ENCODE measurements at regions not wholly inside any gene's neighbourhood (a gene's known extent, or its start where the extent isn't known, plus 50 kb on each side); places are given as distances from the start of the nearest gene placed in this dataset.
"Not testable (repeated sequence)": the region's sequence is repeated elsewhere in the genome, so short reads cannot be mapped to it uniquely, and the experiment has no call there.

DNA sequence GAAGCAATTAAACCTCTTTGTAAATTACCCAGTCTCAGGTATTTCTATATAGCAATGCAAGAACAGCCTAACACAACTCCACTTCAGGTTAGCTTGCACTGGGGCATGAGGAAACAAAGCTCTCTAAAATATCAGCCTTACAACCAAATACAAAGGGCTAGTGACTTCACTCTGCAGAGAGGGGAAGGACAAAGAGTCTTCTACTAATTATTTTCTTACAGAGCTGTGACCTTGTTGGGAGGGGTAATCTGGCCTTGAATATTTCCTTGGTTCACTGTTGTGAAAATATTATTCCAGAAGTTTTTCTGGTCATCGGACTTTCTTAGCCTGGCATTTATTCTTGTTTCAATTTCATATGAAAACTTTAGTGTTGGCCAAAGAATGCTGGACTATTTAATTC lies 334.4 kb upstream of the CTNNB1 start:
- no peak for DNase-seq

DNA sequence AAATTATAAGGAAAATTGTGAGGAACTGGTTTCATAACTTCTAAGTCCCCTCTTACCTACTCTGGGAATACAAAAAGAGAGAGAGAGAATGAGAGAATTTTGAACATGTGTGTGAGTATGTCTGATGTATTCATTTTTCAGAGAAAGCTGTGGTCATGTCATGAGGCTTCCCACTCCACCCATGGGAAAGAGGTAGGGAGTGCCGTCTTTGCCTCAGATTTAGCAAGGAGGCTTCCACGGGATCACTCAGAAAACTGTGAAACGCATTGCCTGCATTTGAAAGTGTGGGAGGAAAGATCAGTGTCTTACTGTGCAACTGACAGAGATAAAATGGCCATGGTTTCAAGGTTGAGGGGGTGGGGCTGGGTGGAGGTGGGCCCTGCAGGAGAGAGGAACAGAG lies 331.5 kb upstream of the CTNNB1 start:
- DNase-seq: no peak

DNA sequence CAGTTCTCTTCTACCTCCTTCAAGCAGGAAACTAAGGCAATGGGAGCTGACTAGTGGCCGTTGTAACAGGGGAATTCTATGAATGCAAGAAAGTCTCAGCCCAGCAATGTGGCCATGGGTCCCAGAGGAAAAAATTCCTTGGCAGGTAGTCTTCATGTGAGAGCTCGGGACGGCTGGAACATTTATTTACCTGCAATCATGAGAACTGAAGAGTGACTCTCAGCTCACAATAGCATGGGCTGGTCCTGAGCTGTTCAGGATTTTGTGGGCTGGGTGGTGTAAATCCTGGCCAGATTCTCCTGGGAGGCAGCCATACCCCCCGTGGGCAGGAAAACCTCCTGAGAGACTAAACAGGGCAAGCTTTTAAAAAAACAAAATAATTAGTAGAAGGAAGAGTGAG lies 330.3 kb upstream of the CTNNB1 start:
- DNase-seq: no peak

DNA sequence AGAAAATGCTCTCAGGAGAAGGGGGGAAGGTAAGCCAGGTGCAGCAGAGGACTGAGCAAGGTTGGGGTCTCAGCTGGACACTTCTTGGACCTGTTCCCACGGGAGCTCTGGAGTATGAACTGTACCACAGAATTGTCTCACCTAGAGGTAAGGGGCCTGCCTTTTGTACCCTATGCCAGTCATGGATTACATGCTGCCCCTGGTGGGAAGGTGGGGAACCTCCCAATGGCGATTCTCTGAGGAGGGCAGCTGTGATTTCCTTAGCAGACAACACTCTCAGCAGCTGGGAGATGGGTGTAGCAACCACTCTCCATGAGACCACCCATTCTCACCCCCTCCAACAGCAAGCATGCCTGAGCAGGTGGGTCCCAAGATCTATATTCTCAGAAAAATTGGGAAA lies 329.4 kb upstream of the CTNNB1 start:
- DNase-seq: no peak

DNA sequence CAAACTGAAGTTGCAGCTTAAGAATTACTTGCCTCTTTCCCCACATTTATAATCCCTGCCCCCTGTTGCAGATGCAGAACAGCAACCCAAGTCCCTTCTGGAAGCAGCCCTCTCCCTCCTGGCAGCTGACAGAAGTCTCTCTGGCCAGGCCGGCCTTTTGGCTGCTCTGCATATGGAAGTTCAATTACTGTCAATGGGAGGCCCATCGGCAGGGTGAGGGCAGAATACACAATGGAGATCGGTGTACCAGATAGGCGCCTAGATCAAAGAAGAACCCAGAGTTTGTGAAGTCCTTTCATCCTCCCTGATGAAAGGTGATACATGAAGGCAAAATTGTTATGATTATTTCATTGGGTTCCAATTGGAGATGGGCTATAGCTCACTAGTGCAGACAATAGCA lies 327.9 kb upstream of the CTNNB1 start:
- DNase-seq: no peak

DNA sequence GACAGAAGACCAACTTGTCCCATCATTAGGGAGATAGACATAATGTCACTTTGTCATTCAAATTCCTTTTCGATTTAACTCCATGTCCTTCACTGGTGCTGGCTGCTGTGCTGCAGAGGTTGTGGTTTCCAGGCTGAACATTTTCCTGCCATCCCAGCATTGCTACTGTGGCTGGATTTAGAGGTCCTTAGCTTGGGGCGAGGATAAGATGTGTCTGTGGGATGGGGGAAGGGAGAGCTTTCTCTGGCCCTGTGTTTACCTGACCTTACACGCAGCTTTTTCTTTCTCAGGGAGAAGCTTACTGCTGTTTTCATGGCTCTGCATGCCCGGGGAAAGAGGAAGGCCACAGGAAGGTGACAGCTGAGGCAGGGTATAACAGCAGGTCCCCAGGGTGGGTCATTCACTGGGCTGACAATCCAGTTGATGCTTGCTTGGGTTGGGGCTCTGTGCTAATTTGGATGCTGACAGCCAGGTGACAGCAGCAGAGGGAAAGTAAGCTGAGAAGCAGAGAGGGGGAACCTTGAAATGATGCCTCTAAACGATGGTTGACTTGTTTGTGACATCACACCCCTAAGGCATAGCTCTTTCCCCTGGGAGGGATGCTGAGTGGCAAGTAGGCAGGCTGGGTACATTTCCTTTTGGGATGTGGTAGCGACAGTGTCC lies 326.9 kb upstream of the CTNNB1 start:
- DNase-seq: no peak

DNA sequence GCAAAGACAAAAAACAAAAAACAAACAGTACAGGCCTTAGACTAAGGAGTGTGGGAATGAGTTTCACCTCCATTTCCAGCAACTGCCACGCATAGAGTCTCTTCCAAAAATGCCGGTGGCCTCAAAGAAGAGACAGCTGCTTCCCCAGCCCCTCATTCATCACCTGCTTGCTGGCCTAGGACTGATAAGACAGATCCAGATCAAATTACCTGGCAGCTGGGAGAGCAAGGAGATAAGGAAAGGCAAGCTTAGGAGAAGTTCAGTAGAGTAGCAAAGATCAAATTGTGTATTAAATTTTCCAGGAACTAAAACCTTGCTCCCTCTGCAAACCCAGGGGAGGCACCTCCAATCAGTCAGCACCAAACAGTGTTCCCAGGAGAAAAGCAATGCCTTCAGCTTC lies 325.8 kb upstream of the CTNNB1 start:
- DNase-seq: no peak

DNA sequence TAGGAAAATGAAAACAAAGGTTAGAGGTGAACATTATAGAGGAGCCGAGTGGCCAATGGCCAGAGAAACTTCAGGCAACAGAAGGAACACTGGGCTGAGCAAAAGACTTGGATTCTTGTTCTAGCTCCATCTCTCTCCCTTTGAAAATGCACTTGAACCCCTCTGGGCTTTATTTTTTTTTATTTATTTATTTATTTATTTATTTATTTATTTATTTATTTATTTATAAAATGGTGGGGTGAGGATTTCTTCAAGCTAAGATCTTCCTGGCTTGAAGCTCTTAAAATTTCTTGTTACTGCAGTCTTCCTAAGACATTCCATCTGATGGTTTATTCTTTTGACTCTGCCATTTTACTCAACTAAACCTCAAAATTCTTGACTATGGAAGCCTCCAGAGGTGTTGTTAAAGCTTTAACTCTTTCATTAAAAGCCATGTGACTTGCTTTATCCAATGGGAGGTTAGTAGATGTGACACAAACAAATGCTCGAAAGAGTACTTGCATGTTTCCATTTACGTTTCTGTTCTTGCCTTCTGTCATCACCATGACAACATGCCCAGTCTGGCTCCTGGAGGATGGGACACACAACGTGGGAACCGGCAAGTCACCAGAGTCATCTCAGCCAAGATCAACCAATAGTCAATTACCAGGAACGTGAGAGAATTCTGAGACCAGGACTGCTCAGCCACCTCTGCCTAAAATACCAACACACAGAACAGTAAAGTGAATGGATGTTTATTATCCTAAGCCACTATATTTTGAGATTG lies 325.2 kb upstream of the CTNNB1 start:
- no peak for DNase-seq

DNA sequence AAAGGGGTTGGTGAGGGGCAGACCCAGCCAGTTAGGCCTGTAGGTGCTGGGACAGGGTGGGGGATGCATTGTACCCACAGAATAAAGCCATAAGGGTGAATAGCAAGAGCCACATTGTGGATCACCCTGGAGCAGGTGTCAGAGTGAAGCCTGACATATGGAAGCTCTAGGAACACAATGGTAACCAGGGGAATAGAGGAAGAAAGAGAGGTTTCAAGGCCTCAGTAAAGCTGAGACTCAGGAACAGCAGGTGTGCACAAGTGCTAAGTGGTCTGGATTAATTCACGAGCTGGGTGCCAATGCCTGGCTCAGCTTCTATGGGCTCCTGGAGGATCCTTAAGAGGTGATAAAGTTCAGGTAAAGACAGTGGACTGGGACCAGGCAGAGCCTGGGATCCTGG lies 323.7 kb upstream of the CTNNB1 start:
- no peak for DNase-seq

DNA sequence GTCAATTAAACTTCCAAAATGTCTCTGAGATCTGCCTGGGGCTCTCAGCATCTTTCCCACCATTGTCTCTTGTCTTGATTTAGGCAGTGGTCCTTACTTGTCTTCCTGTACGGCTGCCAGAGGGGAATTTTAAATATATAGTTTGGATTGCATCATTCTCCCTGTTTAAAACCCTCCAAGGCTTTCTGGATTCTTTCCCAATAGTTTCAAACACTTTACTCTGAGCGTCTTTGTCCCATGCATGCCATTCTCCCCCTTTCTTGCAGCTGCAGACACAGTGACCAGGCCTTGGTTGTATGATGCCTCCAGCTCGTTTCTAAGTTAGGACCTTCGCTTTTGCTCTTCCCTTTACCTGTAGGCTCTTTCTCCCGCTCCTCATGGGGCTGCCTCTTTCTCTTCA lies 323.3 kb upstream of the CTNNB1 start:
- no peak for DNase-seq

DNA sequence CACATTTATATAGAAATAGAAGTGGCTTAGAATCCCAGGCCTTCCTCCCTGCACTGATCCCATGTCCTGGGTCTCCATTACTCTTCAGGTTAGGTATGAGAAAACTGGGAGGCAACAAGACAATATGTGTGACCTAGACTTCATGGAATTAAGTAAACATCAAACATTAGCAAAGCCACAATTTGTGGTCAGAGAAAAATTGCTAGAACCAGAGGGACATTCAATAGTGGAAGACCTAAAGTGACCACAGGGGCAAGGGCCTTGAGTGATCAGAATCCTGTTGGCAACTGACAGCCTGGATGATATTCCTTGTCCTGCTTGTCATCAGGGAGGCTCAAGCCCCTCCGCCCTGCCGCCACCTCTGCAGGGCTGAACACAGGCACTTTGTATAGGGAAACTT lies 322.8 kb upstream of the CTNNB1 start:
- DNase-seq: no peak

DNA sequence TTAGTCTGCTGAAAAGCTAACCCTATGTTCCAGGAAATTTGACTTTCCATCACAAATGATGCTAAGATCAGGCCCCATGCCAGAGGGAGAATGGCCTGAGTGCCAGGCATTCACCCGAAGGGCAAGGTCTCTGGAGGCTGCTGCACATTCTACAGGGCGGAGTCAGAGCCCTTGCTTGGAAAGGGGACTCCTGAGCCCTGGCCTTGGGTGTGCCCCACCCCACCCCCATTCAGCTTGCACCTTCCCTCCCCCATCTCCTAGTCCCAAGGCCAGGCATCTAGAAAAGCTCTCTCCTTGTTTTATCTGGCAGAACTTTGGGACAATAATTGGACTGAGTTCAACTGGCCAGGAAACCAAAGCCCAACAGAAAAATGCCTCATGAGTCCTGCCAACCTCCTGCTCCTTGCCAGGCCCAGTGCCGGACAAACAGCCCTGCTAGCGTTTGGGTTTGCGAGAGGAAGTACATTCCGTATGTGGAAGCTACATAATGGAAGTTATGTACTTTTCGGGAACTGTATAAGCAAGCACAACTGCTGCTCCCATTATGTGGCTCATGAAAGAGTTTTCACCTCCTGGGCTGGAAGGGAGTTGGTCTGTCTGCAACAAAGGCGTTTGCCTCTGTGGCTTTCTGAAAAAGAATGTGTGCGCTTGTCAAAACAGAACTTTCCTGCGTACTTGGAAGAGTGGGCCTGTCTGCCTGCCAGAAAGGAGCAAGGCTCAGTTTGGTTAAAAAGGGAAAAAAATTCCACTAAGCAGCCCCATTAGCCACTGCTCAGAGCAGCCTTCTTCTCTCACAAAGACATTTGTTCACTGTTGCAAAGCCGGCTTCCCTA lies 321.5 kb upstream of the CTNNB1 start:
- DNase-seq: no peak

DNA sequence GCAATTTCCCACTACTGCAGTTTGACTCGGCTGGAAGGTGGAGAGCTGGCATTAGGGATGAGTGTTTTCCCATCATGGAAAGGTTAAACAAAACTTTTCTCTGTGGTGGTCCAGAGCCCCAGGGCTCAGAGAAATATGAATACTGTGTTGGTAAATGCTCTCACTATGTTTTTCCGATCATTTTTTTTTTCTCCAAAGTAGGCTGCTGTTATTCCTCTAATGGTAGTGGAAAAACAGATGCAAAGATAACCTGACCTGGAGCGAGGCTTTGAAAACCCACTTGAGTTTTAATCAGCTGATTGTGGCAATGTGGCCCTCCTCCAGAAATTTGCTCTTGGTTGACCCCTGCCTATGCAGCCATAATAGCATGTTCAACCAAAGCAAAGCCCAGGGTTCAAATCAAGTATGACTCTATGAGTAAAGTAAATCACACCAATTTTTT lies 320.8 kb upstream of the CTNNB1 start:
- no peak for DNase-seq

DNA sequence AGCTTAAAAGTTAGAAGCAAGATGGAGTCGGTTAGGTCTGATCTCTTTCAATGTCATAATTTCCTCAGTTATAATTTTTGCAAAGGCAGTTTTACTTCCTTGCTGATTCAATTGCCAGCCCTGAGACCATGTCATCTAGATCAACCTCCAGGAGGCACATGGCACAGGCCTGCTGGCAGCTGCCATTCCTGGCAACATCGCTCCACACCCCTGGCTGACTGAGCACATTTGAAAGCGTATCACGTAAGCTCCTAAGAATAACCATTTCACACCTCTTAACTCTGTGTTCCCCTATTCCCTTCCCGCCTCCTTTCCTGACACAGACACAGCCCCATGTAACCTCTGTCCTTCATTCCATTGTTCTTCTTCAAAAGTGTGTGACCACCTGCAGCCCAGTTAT lies 313.9 kb upstream of the CTNNB1 start:
- no peak for DNase-seq

DNA sequence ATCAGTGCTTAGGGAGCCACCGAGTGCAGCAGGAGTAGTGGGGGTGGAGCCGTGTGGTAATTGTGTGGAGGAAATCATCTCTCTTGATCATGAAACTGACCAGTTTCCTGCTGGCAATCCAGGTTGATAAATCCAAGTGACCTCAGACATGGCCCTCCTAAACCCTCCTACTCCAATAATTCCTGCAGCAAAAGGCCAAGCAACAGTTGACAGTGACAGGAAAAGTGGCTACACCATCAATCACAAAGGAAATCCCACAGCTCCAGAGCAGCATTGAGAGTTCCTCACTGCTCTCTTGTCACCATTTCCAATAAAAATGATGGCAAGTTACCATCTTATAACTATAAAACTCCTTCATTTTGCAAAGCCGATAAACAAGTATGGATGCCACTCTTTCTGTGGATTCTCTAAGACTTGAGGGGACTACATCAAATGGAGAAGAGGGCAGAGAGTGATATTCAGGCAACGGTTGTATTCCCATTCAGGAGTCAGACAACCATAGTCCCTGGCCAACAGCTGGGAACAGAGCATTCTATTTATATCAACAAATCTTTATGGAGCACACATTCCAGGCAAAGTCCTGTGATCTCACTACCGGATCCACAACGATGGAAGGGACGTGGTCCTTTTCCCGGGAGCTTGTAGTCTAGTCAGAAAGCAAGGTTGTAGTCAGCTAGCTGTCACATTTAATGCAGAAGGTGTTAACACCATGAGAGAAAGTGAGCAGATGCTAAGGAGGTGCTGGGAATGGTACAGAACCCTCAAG lies 312.5 kb upstream of the CTNNB1 start:
- DNase-seq: no peak

DNA sequence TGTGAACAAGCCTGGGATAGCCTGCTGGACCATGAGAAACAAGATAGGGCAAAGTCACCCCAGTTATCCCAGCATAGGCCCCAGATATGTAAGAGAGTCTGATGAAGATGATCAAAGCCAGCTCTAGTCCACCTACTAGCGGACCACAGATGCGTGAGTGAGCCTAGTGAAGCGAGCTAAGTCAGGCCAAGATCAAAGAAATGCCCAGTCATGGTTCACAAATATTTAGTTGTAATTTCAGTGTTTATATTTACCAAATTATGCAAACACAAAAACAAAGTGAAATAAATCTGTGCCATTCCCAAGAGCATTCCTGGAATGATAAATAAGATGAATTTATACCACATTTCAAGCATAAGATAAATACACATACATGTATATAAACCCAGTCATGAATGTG lies 308.1 kb upstream of the CTNNB1 start:
- DNase-seq: no peak

DNA sequence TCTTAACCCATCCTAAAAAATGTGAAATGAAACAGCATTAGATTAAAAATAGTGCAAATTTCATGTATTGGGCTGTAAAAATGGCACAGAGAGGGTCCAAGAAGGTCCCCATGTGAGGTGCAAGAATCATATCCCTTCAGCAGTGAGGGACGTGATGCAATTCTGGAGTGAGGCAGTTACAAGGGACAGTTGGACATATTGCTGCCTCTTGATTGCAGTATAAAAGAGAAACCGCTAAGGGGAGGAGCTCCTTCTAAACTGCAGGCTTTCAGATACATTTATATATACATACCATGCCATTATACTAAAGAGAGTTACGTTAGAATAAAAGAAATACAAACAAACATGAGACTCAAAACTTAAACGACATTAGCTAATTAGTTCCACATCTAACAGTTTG lies 304.2 kb upstream of the CTNNB1 start:
- DNase-seq: no peak

DNA sequence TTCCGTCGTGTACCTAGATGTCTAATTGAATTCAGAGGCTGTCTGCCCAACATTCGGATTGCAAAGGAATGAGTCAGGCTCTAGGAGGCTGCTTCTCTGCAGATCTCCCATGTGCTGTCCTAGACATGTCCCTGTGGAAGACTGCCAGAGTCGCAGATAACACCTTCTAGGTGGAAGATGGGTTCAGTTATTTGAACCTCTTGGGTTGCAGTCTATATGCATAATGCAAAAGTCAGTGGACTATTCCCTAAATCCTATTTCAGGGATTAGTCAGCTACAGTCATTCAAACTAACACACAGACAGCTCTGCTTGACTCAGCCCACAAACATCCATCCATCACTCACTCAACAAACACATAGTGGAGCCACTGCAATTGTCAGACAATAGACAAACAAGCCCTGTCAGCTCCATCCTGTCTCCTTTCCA lies 300.0 kb upstream of the CTNNB1 start:
- no peak for DNase-seq

DNA sequence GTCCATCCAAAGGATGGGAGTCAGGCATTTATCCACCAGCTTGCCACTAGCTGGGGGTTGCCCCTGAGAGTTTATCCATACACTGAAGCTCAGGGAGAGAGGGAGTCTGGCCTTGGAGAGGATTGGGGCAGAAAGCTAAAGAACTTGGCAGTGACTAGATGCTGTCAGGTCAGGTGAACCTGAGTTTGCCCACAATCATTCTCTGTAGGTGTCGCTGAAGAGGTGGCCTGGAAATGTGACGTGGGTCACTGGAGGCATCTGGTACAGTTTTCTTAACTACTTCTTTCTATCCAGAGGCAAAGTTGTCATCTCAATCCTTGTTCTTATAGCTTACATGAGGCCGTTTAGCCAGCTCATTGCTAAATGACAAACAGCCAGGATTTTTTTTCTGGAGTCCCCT lies 298.0 kb upstream of the CTNNB1 start:
- no peak for DNase-seq

DNA sequence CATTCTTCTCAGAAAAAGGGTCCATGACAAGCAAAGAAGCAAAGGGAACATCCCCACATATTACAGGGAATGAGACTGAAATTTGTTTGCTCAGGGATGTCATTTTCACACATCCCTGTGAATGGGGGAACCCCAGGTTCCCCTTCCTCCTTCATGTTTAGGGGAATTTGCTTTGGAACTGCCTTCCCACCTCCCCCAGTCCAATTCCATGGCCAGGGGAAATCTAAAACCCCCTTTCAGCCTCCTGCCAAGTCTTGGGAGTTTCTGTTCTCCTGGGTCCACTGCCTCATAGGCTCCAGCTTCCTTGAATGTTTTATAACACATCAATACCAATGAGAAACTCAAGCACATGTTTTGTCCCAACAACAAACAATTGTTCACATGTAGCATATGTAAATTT lies 297.5 kb upstream of the CTNNB1 start:
- DNase-seq: no peak

DNA sequence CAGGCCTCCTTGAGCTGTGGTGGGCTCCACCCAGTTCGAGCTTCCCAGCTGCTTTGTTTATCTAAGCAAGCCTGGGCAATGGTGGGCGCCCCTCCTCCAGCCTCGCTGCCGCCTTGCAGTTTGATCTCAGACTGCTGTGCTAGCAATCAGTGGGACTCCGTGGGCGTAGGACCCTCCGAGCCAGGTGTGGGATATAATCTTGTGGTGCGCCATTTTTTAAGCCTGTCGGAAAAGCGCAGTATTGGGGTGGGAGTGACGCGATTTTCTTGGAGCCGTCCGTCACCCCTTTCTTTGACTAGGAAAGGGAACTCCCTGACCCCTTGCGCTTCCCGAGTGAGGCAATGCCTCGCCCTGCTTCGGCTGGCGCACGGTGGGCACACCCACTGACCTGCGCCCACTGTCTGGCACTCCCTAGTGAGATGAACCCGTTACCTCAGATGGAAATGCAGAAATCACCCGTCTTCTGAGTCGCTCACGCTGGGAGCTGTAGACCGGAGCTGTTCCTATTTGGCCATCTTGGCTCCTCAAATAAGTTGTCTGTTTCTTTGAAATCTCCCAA lies 291.3 kb upstream of the CTNNB1 start:
- DNase-seq: not testable (repeated sequence)

DNA sequence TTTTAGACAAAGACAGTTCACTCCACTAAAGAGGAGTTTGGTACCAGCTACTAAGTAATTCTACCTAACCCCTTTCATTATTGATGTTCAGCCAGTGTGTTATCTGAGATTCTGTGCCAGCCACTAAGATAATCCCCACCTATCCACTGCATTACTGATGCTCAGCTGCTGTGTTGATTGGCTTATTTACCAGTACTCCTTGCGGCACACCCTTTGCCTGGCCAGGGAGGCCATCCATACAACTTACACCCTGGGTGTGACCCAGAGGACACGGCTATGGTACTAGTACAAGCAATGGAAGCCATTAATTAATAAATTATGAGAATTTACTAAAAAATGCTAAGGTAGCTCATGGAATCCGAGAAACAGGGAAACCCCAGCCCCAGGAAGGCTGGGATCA lies 290.7 kb upstream of the CTNNB1 start:
- DNase-seq: no peak

DNA sequence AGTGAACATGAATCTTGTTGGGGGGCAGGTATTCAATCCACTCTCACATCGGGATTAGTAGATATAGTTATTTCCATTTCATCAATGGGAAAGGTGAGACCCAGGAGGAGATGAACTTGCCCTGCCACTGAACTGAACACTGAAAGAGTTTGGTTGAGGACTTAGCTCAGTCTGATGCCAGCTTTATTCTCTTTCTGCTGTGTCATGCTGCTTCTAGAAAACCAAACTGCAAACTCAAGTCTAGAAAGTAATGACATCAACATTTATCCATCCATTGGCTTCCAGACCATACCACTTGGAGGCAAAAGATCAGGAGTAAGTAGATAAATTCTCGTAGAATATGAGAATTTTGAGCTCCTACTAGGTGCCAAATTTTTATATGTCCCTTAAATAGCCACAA lies 288.0 kb upstream of the CTNNB1 start:
- no peak for DNase-seq
